HepG2 (cell line): ENCODE measurements at regions not wholly inside any gene's neighbourhood (a gene's known extent, or its start where the extent isn't known, plus 50 kb on each side); places are given as distances from the start of the nearest gene placed in this dataset.

Source experiments
- CHCHD3 ChIP-seq: sonication (generic); formaldehyde crosslinking; IDR thresholded peaks from 2 replicates; pipeline ENCODE4 v1.8.0; 2022; ENCODE audit warnings: mild to moderate bottlenecking, missing genetic modification reagents, moderate library complexity
- CHD4 ChIP-seq: fragments of 200-600 bp; sonication (generic); IDR thresholded peaks from 2 replicates; pipeline ENCODE4 v1.7.0; 2017; ENCODE audit warnings: mild to moderate bottlenecking, low read length, borderline replicate concordance
- EP300 ChIP-seq, 3 experiments: sonication (generic) in 1 of 3; formaldehyde crosslinking in 1 of 3; IDR thresholded peaks; 2 replicates each; pipeline versions ENCODE4 v1.5.1 to v1.6.1; 2011 to 2020; ENCODE audit warnings: low read depth in 2 of 3, low read length in 2 of 3, borderline replicate concordance in 1 of 3, improper control_type of control experiment in 1 of 3, mild to moderate bottlenecking in 1 of 3, missing genetic modification reagents in 1 of 3, moderate library complexity in 1 of 3
- MED8 ChIP-seq: sonication (generic); formaldehyde crosslinking; IDR thresholded peaks from 2 replicates; pipeline ENCODE4 v1.8.1; 2023; ENCODE audit warnings: mild to moderate bottlenecking, missing genetic modification reagents; ENCODE audit not compliant: insufficient replicate concordance
- NR3C1 ChIP-seq: sonication (generic); formaldehyde crosslinking; IDR thresholded peaks from 2 replicates; pipeline ENCODE4 v1.4.0; 2020; ENCODE audit warnings: missing genetic modification reagents
- RFX1 ChIP-seq: fragments of 450-650 bp; IDR thresholded peaks from 2 replicates; pipeline ENCODE4 v1.6.1; 2017
- TFDP1 ChIP-seq: IDR thresholded peaks from 2 replicates; pipeline ENCODE4 v1.6.1; 2016; ENCODE audit warnings: missing compliant biosample characterization, missing genetic modification reagents, borderline replicate concordance
- ZNF18 ChIP-seq: sonication (generic); formaldehyde crosslinking; IDR thresholded peaks from 2 replicates; pipeline ENCODE4 v1.8.0; 2022; ENCODE audit warnings: mild to moderate bottlenecking, missing genetic modification reagents; ENCODE audit not compliant: insufficient replicate concordance
- ZNF251 ChIP-seq: sonication (generic); formaldehyde crosslinking; IDR thresholded peaks from 2 replicates; pipeline ENCODE4 v1.9.0; 2021; ENCODE audit warnings: mild to moderate bottlenecking, missing genetic modification reagents
- ZNF256 ChIP-seq: sonication (generic); formaldehyde crosslinking; conservative IDR thresholded peaks from 2 replicates; pipeline ENCODE4 v1.4.0; 2020; ENCODE audit warnings: missing genetic modification reagents
- ZNF775 ChIP-seq: sonication (generic); formaldehyde crosslinking; IDR thresholded peaks from 2 replicates; pipeline ENCODE4 v1.4.0; 2020; ENCODE audit warnings: missing genetic modification reagents, mild to moderate bottlenecking, moderate library complexity, borderline replicate concordance
- ZNF780A ChIP-seq: sonication (generic); formaldehyde crosslinking; IDR thresholded peaks from 2 replicates; pipeline ENCODE4 v1.8.0; 2022; ENCODE audit warnings: mild to moderate bottlenecking, missing genetic modification reagents, moderate library complexity
- TF ChIP-seq, protein P1 (sequence below): sonication (generic); formaldehyde crosslinking; IDR thresholded peaks from 2 replicates; pipeline ENCODE4 v1.8.0; 2022; ENCODE audit warnings: low read depth, missing genetic modification reagents
- TF ChIP-seq, protein P2 (sequence below): sonication (generic); formaldehyde crosslinking; conservative IDR thresholded peaks from 2 replicates; pipeline ENCODE4 v1.4.0; 2020; ENCODE audit warnings: mild to moderate bottlenecking, missing genetic modification reagents, moderate library complexity

DNA sequence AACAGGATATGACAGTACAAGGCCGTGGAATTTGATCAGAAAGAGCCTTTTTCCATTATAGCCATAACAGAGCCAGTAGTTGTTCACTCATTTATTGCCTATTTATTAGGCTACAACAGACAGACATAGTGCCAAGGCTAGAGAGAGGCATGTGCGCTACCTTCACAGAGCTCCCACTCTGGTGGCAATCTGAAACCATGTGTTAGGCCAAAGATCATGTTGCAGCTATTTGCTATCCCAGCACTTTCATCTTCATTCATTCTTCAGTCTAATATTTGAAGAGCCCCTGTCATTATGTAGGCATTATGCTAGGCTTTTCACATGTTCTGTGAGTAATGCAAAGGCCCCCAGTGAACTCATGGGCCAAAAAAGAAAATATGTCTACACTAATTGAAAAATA, 404.8 kb downstream of the IGSF11 start (continued):
- no peak for TF ChIP-seq MED8 (CRISPR knock-in tag)
- TF ChIP-seq CHCHD3 (CRISPR knock-in tag), result no peak
- no peak for TF ChIP-seq ZNF256 (CRISPR knock-in tag)
- 0 out of 4 replicates have a peak, but pooled peaks of 1 of the 2 experiments have one; percentile 13 for TF ChIP-seq EP300 (IDR thresholded peaks at IDR 0.05; ENCODE audit: low read depth in 2 of 2, low read length in 2 of 2)
- no peak for TF ChIP-seq EP300 (CRISPR knock-in tag; IDR thresholded peaks at IDR 0.05; ENCODE audit: borderline replicate concordance)
- TF ChIP-seq RFX1, result no peak
- no peak for TF ChIP-seq ZNF251
- no peak for TF ChIP-seq NR3C1 (CRISPR knock-in tag)
- no peak for TF ChIP-seq ZNF775 (CRISPR knock-in tag)
- TF ChIP-seq, protein P1, sequence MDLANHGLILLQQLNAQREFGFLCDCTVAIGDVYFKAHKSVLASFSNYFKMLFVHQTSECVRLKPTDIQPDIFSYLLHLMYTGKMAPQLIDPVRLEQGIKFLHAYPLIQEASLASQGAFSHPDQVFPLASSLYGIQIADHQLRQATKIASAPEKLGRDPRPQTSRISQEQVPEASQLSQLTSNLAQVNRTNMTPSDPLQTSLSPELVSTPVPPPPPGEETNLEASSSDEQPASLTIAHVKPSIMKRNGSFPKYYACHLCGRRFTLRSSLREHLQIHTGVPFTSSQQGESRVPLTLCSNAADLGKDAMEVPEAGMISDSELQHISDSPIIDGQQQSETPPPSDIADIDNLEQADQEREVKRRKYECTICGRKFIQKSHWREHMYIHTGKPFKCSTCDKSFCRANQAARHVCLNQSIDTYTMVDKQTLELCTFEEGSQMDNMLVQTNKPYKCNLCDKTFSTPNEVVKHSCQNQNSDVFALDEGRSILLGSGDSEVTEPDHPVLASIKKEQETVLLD (CRISPR knock-in tag), result no peak
- no peak for TF ChIP-seq ZNF18 (CRISPR knock-in tag)
- TF ChIP-seq TFDP1 (CRISPR knock-in tag), result peak; percentile 40; the same call in 1 of the 2 replicates
- no peak for TF ChIP-seq ZNF780A (CRISPR knock-in tag)
- TF ChIP-seq, protein P2, sequence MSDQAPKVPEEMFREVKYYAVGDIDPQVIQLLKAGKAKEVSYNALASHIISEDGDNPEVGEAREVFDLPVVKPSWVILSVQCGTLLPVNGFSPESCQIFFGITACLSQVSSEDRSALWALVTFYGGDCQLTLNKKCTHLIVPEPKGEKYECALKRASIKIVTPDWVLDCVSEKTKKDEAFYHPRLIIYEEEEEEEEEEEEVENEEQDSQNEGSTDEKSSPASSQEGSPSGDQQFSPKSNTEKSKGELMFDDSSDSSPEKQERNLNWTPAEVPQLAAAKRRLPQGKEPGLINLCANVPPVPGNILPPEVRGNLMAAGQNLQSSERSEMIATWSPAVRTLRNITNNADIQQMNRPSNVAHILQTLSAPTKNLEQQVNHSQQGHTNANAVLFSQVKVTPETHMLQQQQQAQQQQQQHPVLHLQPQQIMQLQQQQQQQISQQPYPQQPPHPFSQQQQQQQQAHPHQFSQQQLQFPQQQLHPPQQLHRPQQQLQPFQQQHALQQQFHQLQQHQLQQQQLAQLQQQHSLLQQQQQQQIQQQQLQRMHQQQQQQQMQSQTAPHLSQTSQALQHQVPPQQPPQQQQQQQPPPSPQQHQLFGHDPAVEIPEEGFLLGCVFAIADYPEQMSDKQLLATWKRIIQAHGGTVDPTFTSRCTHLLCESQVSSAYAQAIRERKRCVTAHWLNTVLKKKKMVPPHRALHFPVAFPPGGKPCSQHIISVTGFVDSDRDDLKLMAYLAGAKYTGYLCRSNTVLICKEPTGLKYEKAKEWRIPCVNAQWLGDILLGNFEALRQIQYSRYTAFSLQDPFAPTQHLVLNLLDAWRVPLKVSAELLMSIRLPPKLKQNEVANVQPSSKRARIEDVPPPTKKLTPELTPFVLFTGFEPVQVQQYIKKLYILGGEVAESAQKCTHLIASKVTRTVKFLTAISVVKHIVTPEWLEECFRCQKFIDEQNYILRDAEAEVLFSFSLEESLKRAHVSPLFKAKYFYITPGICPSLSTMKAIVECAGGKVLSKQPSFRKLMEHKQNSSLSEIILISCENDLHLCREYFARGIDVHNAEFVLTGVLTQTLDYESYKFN (CRISPR knock-in tag), result 0 out of 2 replicates have a peak, but pooled peaks have one; percentile 33
- no peak for TF ChIP-seq CHD4
